H1 (cell line): ENCODE measurements at regions not wholly inside any gene's neighbourhood (a gene's known extent, or its start where the extent isn't known, plus 50 kb on each side); places are given as distances from the start of the nearest gene placed in this dataset.

Experiments used
- CTCF ChIA-PET: fragments of 300-600 bp; sonication (Branson Sonifier 250); formaldehyde crosslinking; loops from one replicate; lab custom pipeline; 2021; ENCODE audit not compliant: partially characterized antibody; lab: Charles Lee
- POLR2A ChIA-PET: fragments of 300-600 bp; sonication (Branson Sonifier 250); formaldehyde crosslinking; loops from one replicate; lab custom pipeline; 2021; ENCODE audit warnings: inconsistent platforms; ENCODE audit not compliant: partially characterized antibody; lab: Charles Lee
- DNase-seq, 2 experiments: peaks; one replicate each; pipeline versions ENCODE4 v3.0.0 to v3.0.0-alpha.2; 2010 to 2022; ENCODE audit warnings: low spot score in 2 of 2, low read depth in 1 of 2, mixed read lengths in 1 of 2
- FAIRE-seq: peaks from 2 replicates; lab custom pipeline; 2011; peaks lifted over from hg19 to GRCh38; lab: Jason Lieb, UNC
- H2AFZ ChIP-seq: 2 replicates; pipeline ENCODE4 v1.8.1; 2012; ENCODE audit warnings: low read length, inconsistent platforms
- H2AK5ac ChIP-seq: 2 replicates; pipeline ENCODE4 v1.6.1; 2013; ENCODE audit warnings: low read depth, low read length
- H2BK120ac ChIP-seq: replicated peaks from 2 replicates; pipeline ENCODE3; 2013; ENCODE audit warnings: low read depth, low read length, inconsistent platforms
- H2BK12ac ChIP-seq: 2 replicates; pipeline ENCODE4 v1.6.1; 2013; ENCODE audit warnings: low read depth, low read length
- H2BK15ac ChIP-seq: 2 replicates; pipeline ENCODE4 v1.6.1; 2013; ENCODE audit warnings: low read length
- H2BK20ac ChIP-seq: 2 replicates; pipeline ENCODE4 v1.6.1; 2013; ENCODE audit warnings: low read length
- H2BK5ac ChIP-seq: 2 replicates; pipeline ENCODE4 v1.6.1; 2013; ENCODE audit warnings: low read depth, low read length
- H3K14ac ChIP-seq: 2 replicates; pipeline ENCODE4 v1.6.1; 2013; ENCODE audit warnings: inconsistent platforms; ENCODE audit not compliant: insufficient read length
- H3K18ac ChIP-seq: 2 replicates; pipeline ENCODE4 v1.6.1; 2013; ENCODE audit warnings: low read length; ENCODE audit errors: extremely low read depth
- H3K23ac ChIP-seq: 2 replicates; pipeline ENCODE4 v1.6.1; 2013; ENCODE audit warnings: inconsistent platforms; ENCODE audit not compliant: insufficient read length
- H3K23me2 ChIP-seq: 2 replicates; pipeline ENCODE4 v1.6.1; 2013; ENCODE audit warnings: low read depth, low read length
- H3K27ac ChIP-seq: 2 replicates; pipeline ENCODE4 v1.6.1; 2011; ENCODE audit warnings: low read depth, low read length, inconsistent platforms
- H3K27me3 ChIP-seq, 4 experiments: replicated peaks in 1 of 4; 1 replicate in 1 of 4; 2 replicates in 3 of 4; pipeline versions ENCODE4 v1.6.1 to v1.8.1; 2011 to 2013; ENCODE audit warnings: low read length in 3 of 4, mild to moderate bottlenecking in 3 of 4, inconsistent platforms in 2 of 4, mixed read lengths in 2 of 4, moderate library complexity in 1 of 4; ENCODE audit not compliant: control insufficient read depth in 3 of 4, insufficient read depth in 3 of 4; ENCODE audit errors: extremely low read depth in 1 of 4
- H3K36me3 ChIP-seq, 4 experiments: 2 replicates each; pipeline versions ENCODE4 v1.6.1 to v1.8.1; 2011 to 2013; ENCODE audit warnings: mild to moderate bottlenecking in 4 of 4, low read length in 3 of 4, moderate library complexity in 2 of 4, control low read depth in 1 of 4, inconsistent platforms in 1 of 4; ENCODE audit not compliant: insufficient read depth in 4 of 4, control insufficient read depth in 2 of 4
- H3K4ac ChIP-seq: replicated peaks from 2 replicates; pipeline ENCODE3; 2013; ENCODE audit warnings: low read length, low read depth, mixed read lengths, inconsistent platforms; ENCODE audit not compliant: insufficient read length
- H3K4me1 ChIP-seq, 4 experiments: replicated peaks in 1 of 4; 1 replicate in 1 of 4; 2 replicates in 3 of 4; pipeline versions ENCODE4 v1.6.1 to v1.8.1; 2011 to 2013; ENCODE audit warnings: low read length in 3 of 4, inconsistent platforms in 2 of 4, mixed read lengths in 1 of 4; ENCODE audit not compliant: insufficient read depth in 4 of 4, control insufficient read depth in 3 of 4
- H3K4me2 ChIP-seq, 2 experiments: 2 replicates each; pipeline versions ENCODE4 v1.6.1 to v1.8.1; 2011 to 2013; ENCODE audit warnings: low read depth in 2 of 2, low read length in 2 of 2, control low read depth in 1 of 2, inconsistent platforms in 1 of 2, mild to moderate bottlenecking in 1 of 2; ENCODE audit not compliant: insufficient read depth in 1 of 2
- H3K4me3 ChIP-seq, 4 experiments: fragments of 200-600, 300-600 bp in 1 of 4; sonication (generic), shearing (Covaris generic), sonication (Bioruptor Twin) in 1 of 4; 2 replicates each; pipeline versions ENCODE4 v1.5.1 to v1.8.1; 2011 to 2016; ENCODE audit warnings: low read length in 4 of 4, low read depth in 3 of 4, control low read depth in 2 of 4, inconsistent platforms in 2 of 4, mild to moderate bottlenecking in 2 of 4, mixed read lengths in 1 of 4, moderate library complexity in 1 of 4; ENCODE audit not compliant: insufficient read depth in 2 of 4; ENCODE audit errors: extremely low read depth in 1 of 4
- H3K56ac ChIP-seq: replicated peaks from 2 replicates; pipeline ENCODE3; 2013; ENCODE audit warnings: low read depth, mild to moderate bottlenecking, mixed read lengths, low read length, inconsistent platforms; ENCODE audit not compliant: insufficient read length
- H3K79me1 ChIP-seq: 2 replicates; pipeline ENCODE4 v1.6.1; 2013; ENCODE audit warnings: low read depth, low read length, control low read depth
- H3K79me2 ChIP-seq, 2 experiments: 2 replicates each; pipeline versions ENCODE4 v1.6.1 to v1.8.1; 2012 to 2013; ENCODE audit warnings: low read length in 2 of 2, mild to moderate bottlenecking in 2 of 2, inconsistent platforms in 1 of 2; ENCODE audit not compliant: insufficient read depth in 2 of 2, control insufficient read depth in 1 of 2
- H3K9ac ChIP-seq, 4 experiments: replicated peaks in 1 of 4; 1 replicate in 1 of 4; 2 replicates in 3 of 4; pipeline versions ENCODE4 v1.6.1 to v1.8.1; 2011 to 2013; ENCODE audit warnings: low read depth in 3 of 4, low read length in 3 of 4, control low read depth in 2 of 4, mild to moderate bottlenecking in 2 of 4, moderate library complexity in 2 of 4, inconsistent platforms in 1 of 4; ENCODE audit errors: extremely low read depth in 1 of 4
- H3K9me3 ChIP-seq, 2 experiments: 2 replicates each; pipeline versions ENCODE4 v1.6.1 to v1.8.1; 2012 to 2013; ENCODE audit warnings: mild to moderate bottlenecking in 2 of 2, moderate library complexity in 2 of 2, control low read depth in 1 of 2, inconsistent platforms in 1 of 2, low read depth in 1 of 2, low read length in 1 of 2, mixed read lengths in 1 of 2; ENCODE audit not compliant: insufficient read depth in 2 of 2
- H4K20me1 ChIP-seq, 2 experiments: replicated peaks in 1 of 2; 2 replicates each; pipeline versions ENCODE3 to v1.8.1; 2011 to 2013; ENCODE audit warnings: inconsistent platforms in 2 of 2, low read length in 2 of 2, mild to moderate bottlenecking in 1 of 2; ENCODE audit not compliant: insufficient read depth in 2 of 2, control insufficient read depth in 1 of 2
- H4K5ac ChIP-seq: 2 replicates; pipeline ENCODE4 v1.6.1; 2013; ENCODE audit warnings: low read length, low read depth, mixed read lengths, inconsistent platforms; ENCODE audit not compliant: insufficient read length
- H4K8ac ChIP-seq: 2 replicates; pipeline ENCODE4 v1.8.0; 2013; ENCODE audit warnings: mild to moderate bottlenecking, moderate library complexity, low read length, inconsistent platforms; ENCODE audit not compliant: insufficient read depth; ENCODE audit errors: extremely low read depth
- H4K91ac ChIP-seq: replicated peaks from 2 replicates; pipeline ENCODE3; 2013; ENCODE audit warnings: low read length, mixed read lengths, inconsistent platforms; ENCODE audit not compliant: insufficient read length
- CHD1 ChIP-seq: IDR thresholded peaks from 2 replicates; pipeline ENCODE4 v1.6.1; 2012; ENCODE audit warnings: low read depth, low read length, improper control_type of control experiment
- CTBP2 ChIP-seq: IDR thresholded peaks from 2 replicates; pipeline ENCODE4 v1.7.0; 2011; ENCODE audit warnings: borderline replicate concordance, mild to moderate bottlenecking, moderate library complexity, mixed read lengths, low read length; ENCODE audit not compliant: insufficient read depth, insufficient read length
- EGR1 ChIP-seq: IDR thresholded peaks from 2 replicates; pipeline ENCODE4 v1.6.1; 2011; ENCODE audit warnings: low read depth, low read length, borderline replicate concordance
- EP300 ChIP-seq, 2 experiments: IDR thresholded peaks; 1 replicate in 1 of 2; 2 replicates in 1 of 2; pipeline ENCODE4 v1.6.1; 2011 to 2012; ENCODE audit warnings: low read depth in 2 of 2, low read length in 2 of 2, mild to moderate bottlenecking in 2 of 2, borderline replicate concordance in 1 of 2, inconsistent platforms in 1 of 2, moderate library complexity in 1 of 2
- KDM4A ChIP-seq: IDR thresholded peaks from one replicate; pipeline ENCODE4 v1.7.1; 2012; ENCODE audit warnings: low read depth, mild to moderate bottlenecking, moderate library complexity, low read length, inconsistent platforms; ENCODE audit not compliant: severe bottlenecking
- KDM5A ChIP-seq: fragments of 200-600 bp; IDR thresholded peaks from 2 replicates; pipeline ENCODE4 v1.7.1; 2012; ENCODE audit warnings: mild to moderate bottlenecking, low read length, inconsistent platforms, mixed read lengths
- POLR2AphosphoS5 ChIP-seq: IDR thresholded peaks from 2 replicates; pipeline ENCODE4 v1.6.1; 2011; ENCODE audit warnings: low read depth, low read length
- POU5F1 ChIP-seq: IDR thresholded peaks from 2 replicates; pipeline ENCODE4 v1.6.1; 2011; ENCODE audit warnings: low read depth, mild to moderate bottlenecking, low read length, moderate library complexity
- RFX5 ChIP-seq: IDR thresholded peaks from 2 replicates; pipeline ENCODE4 v1.6.1; 2011; ENCODE audit warnings: low read depth, low read length, improper control_type of control experiment, borderline replicate concordance
- RXRA ChIP-seq: IDR thresholded peaks from 2 replicates; pipeline ENCODE4 v1.6.1; 2011; ENCODE audit warnings: low read depth, mild to moderate bottlenecking, low read length, moderate library complexity; ENCODE audit not compliant: insufficient read depth
- SP1 ChIP-seq: IDR thresholded peaks from 2 replicates; pipeline ENCODE4 v1.6.1; 2011; ENCODE audit warnings: low read depth, low read length
- WGBS, 2 experiments: shearing (Covaris generic) in 1 of 2; methylation state at CpG; one replicate each; pipeline versions ENCODE4 v1.1.6 to v1.1.7; 2013 to 2015; ENCODE audit warnings: low lambda C conversion rate in 2 of 2, mixed read lengths in 2 of 2, inconsistent platforms in 1 of 2, low coverage in 1 of 2, missing lambda C conversion rate in 1 of 2; ENCODE audit not compliant: insufficient replicate concordance in 2 of 2, insufficient coverage in 1 of 2, insufficient read length in 1 of 2; ENCODE audit errors: extremely low coverage in 1 of 2, missing lambda C conversion rate in 1 of 2; 5-methylcytosine and 5-hydroxymethylcytosine counted together

GRCh38 chr22:48474881-48475280 is 1352.8 kb downstream of the BRD1 start:
- Histone ChIP-seq H3K14ac (no peak overlapping the region), H2BK12ac (no peak overlapping the region), H3K27me3 (no peaks in the 10 kb centered on the region), H4K5ac (no peak overlapping the region), H4K8ac (no peak overlapping the region), H4K91ac (peak overlapping the region; percentile 15), H2BK20ac (no peak overlapping the region), H3K56ac (no peak overlapping the region), H3K23me2 (no peaks in the 10 kb centered on the region), H2BK120ac (no peak overlapping the region)
- TF ChIP-seq EP300 (IDR thresholded peaks at IDR 0.05; ENCODE audit: borderline replicate concordance in 1 of 2, low read depth in 2 of 2, low read length in 2 of 2), result no peak
- no peak for TF ChIP-seq EGR1
- TF ChIP-seq POU5F1, result no peak
- TF ChIP-seq RXRA, result no peak
- TF ChIP-seq KDM5A, result no peak
- TF ChIP-seq KDM4A, result no peak
- TF ChIP-seq CHD1, result no peak
- TF ChIP-seq SP1, result no peak
- TF ChIP-seq POLR2AphosphoS5, result no peak
- TF ChIP-seq RFX5, result no peak
- no peak for TF ChIP-seq CTBP2
- TF ChIP-seq, all 59 proteins: peak for 0
- no peak overlapping the region for H3K4me3 ChIP-seq
- H4K20me1 ChIP-seq, result no peaks in the 10 kb centered on the region
- no peak overlapping the region for H3K27ac ChIP-seq
- H3K9me3 ChIP-seq, result no peaks in the 10 kb centered on the region
- ChIA-PET POLR2A (no interaction called here), CTCF (interaction anchor here (2.2 kb wide), 1 partner anchor 17 kb away, joined by 5 read pairs; no protein-coding TSS in a partner anchor)
- no peak overlapping the region for H3K18ac ChIP-seq
- H3K4ac ChIP-seq, result no peak overlapping the region
- H3K36me3 ChIP-seq, result no peaks in the 10 kb centered on the region; a peak in 1 of 8 replicates
- H2AK5ac ChIP-seq, result no peak overlapping the region
- H3K4me1 ChIP-seq, result peaks cover 0 to 5% (median 0%) of the 10 kb centered on the region in 4 experiments; a peak in 1 of 7 replicates
- no peak overlapping the region for H2AFZ ChIP-seq
- no peak overlapping the region for H3K4me2 ChIP-seq
- no peak overlapping the region for H2BK5ac ChIP-seq
- no peaks in the 10 kb centered on the region for H3K79me1 ChIP-seq
- 94% methylated on average over 9 of the region's 9 CpGs; no CpG with 5 or more reads in 1 of the 2 experiments for WGBS, 2 experiments
- FAIRE-seq (no peak), DNase-seq (no peak)
- no peak overlapping the region for H2BK15ac ChIP-seq
- H3K79me2 ChIP-seq, result no peaks in the 10 kb centered on the region
- H3K23ac ChIP-seq, result no peak overlapping the region
- H3K9ac ChIP-seq, result no peak overlapping the region
